Cardiac fibroblast (primary cell): ENCODE measurements at regions not wholly inside any gene's neighbourhood (a gene's known extent, or its start where the extent isn't known, plus 50 kb on each side); places are given as distances from the start of the nearest gene placed in this dataset.
A peak's percentile ranks its signal among the peaks of the same experiment; 100 is the strongest.

Experiments
- DNase-seq, 2 donors: peaks; one replicate each; pipeline versions ENCODE4 v3.0.0 to v3.0.0-alpha.2; 2010; ENCODE audit warnings: low read depth in 2 of 2
- H3K4me3 ChIP-seq, 2 donors: replicated peaks in 1 of 2; 1 replicate in 1 of 2; 2 replicates in 1 of 2; pipeline ENCODE4 v1.5.1; 2011; ENCODE audit warnings: low read depth in 2 of 2, low read length in 2 of 2, mild to moderate bottlenecking in 2 of 2, moderate library complexity in 1 of 2
- CTCF ChIP-seq: IDR thresholded peaks from one replicate; pipeline ENCODE4 v1.5.1; 2011; ENCODE audit warnings: low read depth, mild to moderate bottlenecking, low read length, inconsistent platforms

DNA sequence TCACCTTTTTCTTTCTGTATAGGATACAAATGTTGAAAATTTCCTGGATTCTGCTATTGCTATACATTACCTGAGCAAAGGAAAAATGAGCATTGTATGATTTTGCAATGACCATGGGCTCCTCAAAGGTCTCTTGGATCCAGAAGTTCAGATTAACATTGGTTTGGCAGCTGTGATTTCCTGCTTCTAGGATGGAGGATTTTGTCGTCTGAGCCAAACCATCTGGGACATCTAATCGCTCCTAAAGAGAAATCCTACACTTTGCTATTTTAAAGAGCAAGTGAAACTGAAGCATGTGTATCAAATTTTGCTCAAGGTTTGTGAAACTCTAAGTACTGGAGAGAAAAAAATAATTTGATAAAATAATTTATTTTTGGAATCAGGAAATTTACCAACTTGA is 115.1 kb upstream of the ST6GAL2 start:
- TF ChIP-seq CTCF, result no peak
- no peak overlapping the region for H3K4me3 ChIP-seq
- peak in 1 of 2 donors; percentile 35 for DNase-seq

GRCh38 chr2:107001551-107001950 is 115.6 kb upstream of the ST6GAL2 start:
- TF ChIP-seq CTCF, result no peak
- no peak for DNase-seq
- no peak overlapping the region for H3K4me3 ChIP-seq

DNA sequence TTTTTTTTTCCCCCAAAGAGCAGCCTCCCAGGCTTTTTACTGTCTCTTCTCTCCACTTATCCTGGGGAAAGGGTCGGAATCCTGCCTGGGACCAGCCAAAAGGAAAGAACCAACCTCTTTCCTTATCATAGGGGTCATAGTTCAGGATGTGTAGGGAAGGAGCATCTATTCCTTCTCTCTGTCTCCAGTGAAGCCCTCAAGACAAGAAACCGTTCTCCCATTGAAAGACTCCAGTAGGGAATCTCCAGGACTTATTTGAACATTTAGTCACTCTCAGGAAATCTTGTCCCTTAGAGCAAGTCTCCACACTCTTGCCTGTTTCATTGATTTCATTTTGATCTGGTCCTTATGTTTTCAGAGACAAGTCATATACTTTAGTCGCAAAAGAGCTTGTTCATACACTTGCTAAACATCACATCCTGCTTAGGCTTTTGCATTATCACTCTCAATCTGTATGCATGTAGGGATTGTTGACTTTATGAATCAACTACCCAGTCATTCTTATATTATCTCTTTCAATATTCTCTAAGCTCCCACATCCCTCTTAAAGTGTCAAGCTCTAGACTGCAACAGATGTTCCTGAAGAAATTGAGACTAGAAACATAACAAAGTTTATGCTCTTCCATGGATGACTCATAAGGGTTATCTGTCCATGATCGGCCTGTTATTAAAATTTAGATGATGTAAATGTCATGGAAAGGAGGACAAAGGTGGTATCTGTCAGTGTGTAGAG is 116.2 kb upstream of the ST6GAL2 start:
- no peak for TF ChIP-seq CTCF
- H3K4me3 ChIP-seq, result no peak overlapping the region
- DNase-seq, result peak in 1 of 2 donors; percentile 70

DNA sequence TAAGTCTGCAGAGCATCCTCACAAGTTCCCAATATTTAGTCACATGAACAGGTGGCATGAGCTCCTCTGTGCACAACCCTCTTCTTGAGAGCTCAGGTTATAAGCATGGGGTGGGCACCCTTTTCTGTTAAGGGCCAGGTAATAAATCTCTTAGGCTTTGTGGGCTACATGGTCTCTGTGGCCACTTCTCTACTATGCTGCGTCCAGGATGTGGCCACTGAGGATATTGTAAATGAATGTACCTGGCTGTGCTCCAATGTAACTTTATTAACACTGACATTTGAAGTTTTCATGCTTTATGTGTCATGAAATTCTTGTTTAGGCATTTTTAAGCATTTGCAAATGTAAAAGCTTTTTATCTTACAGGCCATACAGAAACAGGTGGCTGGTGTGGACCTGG is 116.8 kb upstream of the ST6GAL2 start:
- no peak overlapping the region for H3K4me3 ChIP-seq
- DNase-seq, result peak; percentile 10 to 49
- no peak for TF ChIP-seq CTCF

- DNase-seq, result no peak
- no peak for TF ChIP-seq CTCF
- no peak overlapping the region for H3K4me3 ChIP-seq
These were observed 119.9 kb upstream of the ST6GAL2 start for GRCh38 chr2:107005853-107006252.

- no peak for TF ChIP-seq CTCF
- H3K4me3 ChIP-seq, result no peak overlapping the region
These were observed 120.9 kb upstream of the ST6GAL2 start for GRCh38 chr2:107006836-107007235.

DNA sequence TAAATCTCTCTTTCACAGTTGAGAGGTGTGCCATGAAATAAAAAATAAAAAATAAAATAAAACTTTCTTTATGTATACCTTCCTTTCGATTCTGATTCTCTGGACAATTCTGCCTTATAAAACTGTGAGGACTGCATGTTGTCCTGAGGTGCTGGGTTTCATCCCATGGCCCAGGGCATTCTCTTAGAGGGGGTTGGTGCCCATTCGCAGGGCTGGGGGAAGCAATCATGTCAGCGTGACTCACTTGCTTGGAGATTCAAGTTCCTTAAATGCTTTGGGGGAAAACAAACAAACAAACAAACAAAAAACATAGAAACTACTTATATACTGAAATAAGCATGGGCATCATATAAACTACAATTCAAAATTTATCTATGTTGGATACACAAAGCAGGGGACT is 122.0 kb upstream of the ST6GAL2 start:
- DNase-seq, result no peak
- no peak overlapping the region for H3K4me3 ChIP-seq
- no peak for TF ChIP-seq CTCF

More at GRCh38 chr2:107006836-107007235, 120.9 kb upstream of the ST6GAL2 start:
- no peak for DNase-seq
